GM23338 (cell line): ENCODE measurements at regions not wholly inside any gene's neighbourhood (a gene's known extent, or its start where the extent isn't known, plus 50 kb on each side); places are given as distances from the start of the nearest gene placed in this dataset.
"Not testable (repeated sequence)": the region's sequence is repeated elsewhere in the genome, so short reads cannot be mapped to it uniquely, and the experiment has no call there.

Experiments
- ATAC-seq: fragments of 200-7000 bp; cut with Tn5 transposase; 3 replicates; pipeline ENCODE4 v1.9.1; 2020
- DNase-seq: peaks from one replicate; pipeline ENCODE4 v3.0.0-alpha.2; 2015; ENCODE audit warnings: low spot score
- H2AFZ ChIP-seq: fragments of 200-600 bp; sonication (generic); 2 replicates; pipeline ENCODE4 v1.8.0; 2016; ENCODE audit warnings: antibody characterized with exemption, mild to moderate bottlenecking, moderate library complexity
- H3F3A ChIP-seq: fragments of 200-600 bp; sonication (generic); replicated peaks from 2 replicates; pipeline ENCODE4 v1.8.0; 2017; ENCODE audit warnings: antibody characterized with exemption, mixed run types, low read depth
- H3K27ac ChIP-seq: fragments of 200-600 bp; sonication (generic); 2 replicates; pipeline ENCODE4 v1.6.1; 2016; ENCODE audit warnings: low read depth
- H3K27me3 ChIP-seq: fragments of 200-600 bp; sonication (generic); 2 replicates; pipeline ENCODE4 v1.8.0; 2016; ENCODE audit warnings: mild to moderate bottlenecking, mixed run types, moderate library complexity; ENCODE audit not compliant: insufficient read depth
- H3K36me3 ChIP-seq: fragments of 200-600 bp; sonication (generic); 2 replicates; pipeline ENCODE4 v1.8.0; 2016; ENCODE audit warnings: mild to moderate bottlenecking; ENCODE audit not compliant: insufficient read depth
- H3K4me1 ChIP-seq: fragments of 200-600 bp; sonication (generic); 2 replicates; pipeline ENCODE4 v1.8.0; 2016; ENCODE audit warnings: mild to moderate bottlenecking, moderate library complexity; ENCODE audit not compliant: insufficient read depth
- H3K4me2 ChIP-seq: fragments of 200-600 bp; sonication (generic); 2 replicates; pipeline ENCODE4 v1.7.1; 2017; ENCODE audit warnings: mixed run types
- H3K4me3 ChIP-seq: fragments of 200-600 bp; sonication (generic); 2 replicates; pipeline ENCODE4 v1.6.1; 2016; ENCODE audit warnings: mixed run types
- H3K79me2 ChIP-seq: fragments of 200-600 bp; sonication (generic); replicated peaks from 2 replicates; pipeline ENCODE4 v1.8.0; 2017; ENCODE audit warnings: mild to moderate bottlenecking; ENCODE audit not compliant: insufficient read depth
- H3K9me2 ChIP-seq: fragments of 200-600 bp; sonication (generic); 2 replicates; pipeline ENCODE4 v1.8.0; 2017; ENCODE audit not compliant: insufficient read depth
- H4K20me1 ChIP-seq: fragments of 200-600 bp; sonication (generic); replicated peaks from 2 replicates; pipeline ENCODE4 v1.8.0; 2017; ENCODE audit warnings: mild to moderate bottlenecking; ENCODE audit not compliant: insufficient read depth
- H3K27ac Mint-ChIP-seq: 2 replicates; pipeline ENCODE4 v1.8.0; 2020; ENCODE audit warnings: inconsistent platforms, mild to moderate bottlenecking, moderate library complexity, mixed read lengths
- H3K27me3 Mint-ChIP-seq: 3 replicates; pipeline ENCODE4 v1.8.0; 2022; ENCODE audit warnings: low read depth, mild to moderate bottlenecking, moderate library complexity, mixed read lengths, inconsistent platforms; ENCODE audit not compliant: insufficient read depth, poor library complexity
- H3K36me3 Mint-ChIP-seq: 3 replicates; pipeline ENCODE4 v1.8.0; 2021; ENCODE audit warnings: low read depth, mild to moderate bottlenecking, inconsistent platforms, moderate library complexity, mixed read lengths
- H3K4me1 Mint-ChIP-seq: 3 replicates; pipeline ENCODE4 v1.8.0; 2020; ENCODE audit warnings: mild to moderate bottlenecking, inconsistent platforms, mixed read lengths
- H3K4me3 Mint-ChIP-seq: 3 replicates; pipeline ENCODE4 v1.8.0; 2021; ENCODE audit warnings: moderate library complexity, mild to moderate bottlenecking, inconsistent platforms, mixed read lengths
- H3K9me3 Mint-ChIP-seq: 3 replicates; pipeline ENCODE4 v1.8.0; 2020; ENCODE audit warnings: moderate library complexity, mild to moderate bottlenecking, inconsistent platforms, mixed read lengths
- CREB1 ChIP-seq: fragments of 250-450 bp; sonication (Bioruptor Pico); IDR thresholded peaks from 2 replicates; pipeline ENCODE4 v1.5.0; 2020; ENCODE audit warnings: low read depth, mild to moderate bottlenecking, moderate library complexity
- EZH2phosphoT487 ChIP-seq: fragments of 200-600 bp; sonication (generic); IDR thresholded peaks from one replicate; pipeline ENCODE4 v1.8.1; 2018; ENCODE audit warnings: antibody characterized with exemption; ENCODE audit not compliant: unreplicated experiment
- JUNB ChIP-seq: IDR thresholded peaks from one replicate; pipeline ENCODE4 v1.6.1; 2016; ENCODE audit warnings: antibody characterized with exemption; ENCODE audit not compliant: unreplicated experiment
- NANOG ChIP-seq: IDR thresholded peaks from 2 replicates; pipeline ENCODE4 v1.6.1; 2016; ENCODE audit warnings: antibody characterized with exemption, borderline replicate concordance
- POLR2AphosphoS5 ChIP-seq: IDR thresholded peaks from 2 replicates; pipeline ENCODE4 v1.6.1; 2016; ENCODE audit warnings: antibody characterized with exemption, low read depth
- STAT1 ChIP-seq: IDR thresholded peaks from one replicate; pipeline ENCODE4 v1.6.1; 2016; ENCODE audit warnings: antibody characterized with exemption; ENCODE audit not compliant: unreplicated experiment
- ZNF114 ChIP-seq: fragments of 250-450 bp; sonication (Bioruptor Pico); IDR thresholded peaks from 2 replicates; pipeline ENCODE4 v1.5.0; 2020; ENCODE audit warnings: mild to moderate bottlenecking, moderate library complexity
- TF ChIP-seq, protein P1 (sequence below), 2 experiments: fragments of 200-600 bp in 1 of 2; sonication (generic) in 1 of 2; conservative IDR thresholded peaks; 2 replicates each; pipeline versions ENCODE4 v1.5.1 to v1.6.1; 2016 to 2017; ENCODE audit warnings: antibody characterized with exemption in 2 of 2, low read depth in 2 of 2, mild to moderate bottlenecking in 2 of 2, moderate library complexity in 1 of 2
- TF ChIP-seq, protein P2 (sequence below): IDR thresholded peaks from one replicate; pipeline ENCODE4 v1.6.1; 2018; ENCODE audit warnings: antibody characterized with exemption; ENCODE audit not compliant: unreplicated experiment
- TF ChIP-seq, protein P3 (sequence below): IDR thresholded peaks from 2 replicates; pipeline ENCODE4 v1.6.1; 2016; ENCODE audit warnings: antibody characterized with exemption

DNA sequence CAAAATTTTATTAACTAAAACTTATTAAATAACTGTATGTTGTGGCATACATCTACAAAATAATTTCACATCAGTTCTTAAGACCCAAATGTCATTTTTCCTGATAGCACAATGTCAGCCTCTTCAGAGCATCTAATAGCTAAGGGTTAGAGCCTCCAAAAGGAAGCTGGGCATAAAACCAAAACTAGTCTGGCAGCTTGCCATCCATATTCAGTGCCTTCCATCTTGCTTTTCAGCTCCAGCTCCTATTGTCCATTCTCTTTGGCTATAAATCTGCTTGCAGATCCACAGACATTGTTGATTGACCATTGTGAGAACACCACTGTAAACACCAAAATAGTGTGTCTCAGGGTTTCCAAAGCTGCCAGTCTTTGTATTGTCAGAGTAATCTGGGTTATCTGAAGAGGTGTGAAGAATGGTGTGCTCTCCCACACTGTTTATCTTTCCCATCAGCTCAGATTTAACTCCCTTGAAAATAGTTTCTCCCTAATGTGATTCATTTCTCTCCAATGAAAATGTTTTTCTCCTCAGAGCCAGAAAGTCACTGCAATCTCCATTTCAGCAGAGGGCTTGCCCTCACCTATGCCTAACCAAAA lies 154.8 kb upstream of the KCNQ5 start:
- Mint-ChIP-seq H3K27me3 (no peaks in the 10 kb centered on the region), H3K9me3 (peaks cover 28% of the 10 kb centered on the region), H3K27ac (no peak overlapping the region), H3K4me3 (no peak overlapping the region), H3K4me1 (no peaks in the 10 kb centered on the region), H3K36me3 (peaks cover 8% of the 10 kb centered on the region; the same call in 2 of the 3 replicates)
- Histone ChIP-seq H4K20me1 (no peaks in the 10 kb centered on the region), H3K4me2 (no peak overlapping the region), H2AFZ (no peak overlapping the region), H3K4me1 (no peaks in the 10 kb centered on the region), H3K4me3 (no peak overlapping the region), H3K27me3 (no peaks in the 10 kb centered on the region), H3K9me2 (0 out of 2 replicates have a peak, but pooled peaks cover 4% of the 10 kb centered on the region), H3K36me3 (no peaks in the 10 kb centered on the region), H3K27ac (no peak overlapping the region), H3K79me2 (no peaks in the 10 kb centered on the region), H3F3A (no peaks in the 10 kb centered on the region)
- ATAC-seq (no peak), DNase-seq (no peak)
- TF ChIP-seq, protein P1, sequence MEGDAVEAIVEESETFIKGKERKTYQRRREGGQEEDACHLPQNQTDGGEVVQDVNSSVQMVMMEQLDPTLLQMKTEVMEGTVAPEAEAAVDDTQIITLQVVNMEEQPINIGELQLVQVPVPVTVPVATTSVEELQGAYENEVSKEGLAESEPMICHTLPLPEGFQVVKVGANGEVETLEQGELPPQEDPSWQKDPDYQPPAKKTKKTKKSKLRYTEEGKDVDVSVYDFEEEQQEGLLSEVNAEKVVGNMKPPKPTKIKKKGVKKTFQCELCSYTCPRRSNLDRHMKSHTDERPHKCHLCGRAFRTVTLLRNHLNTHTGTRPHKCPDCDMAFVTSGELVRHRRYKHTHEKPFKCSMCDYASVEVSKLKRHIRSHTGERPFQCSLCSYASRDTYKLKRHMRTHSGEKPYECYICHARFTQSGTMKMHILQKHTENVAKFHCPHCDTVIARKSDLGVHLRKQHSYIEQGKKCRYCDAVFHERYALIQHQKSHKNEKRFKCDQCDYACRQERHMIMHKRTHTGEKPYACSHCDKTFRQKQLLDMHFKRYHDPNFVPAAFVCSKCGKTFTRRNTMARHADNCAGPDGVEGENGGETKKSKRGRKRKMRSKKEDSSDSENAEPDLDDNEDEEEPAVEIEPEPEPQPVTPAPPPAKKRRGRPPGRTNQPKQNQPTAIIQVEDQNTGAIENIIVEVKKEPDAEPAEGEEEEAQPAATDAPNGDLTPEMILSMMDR (conservative IDR thresholded peaks at IDR 0.05; ENCODE audit: low read depth in 2 of 2) = no peak
- no peak for TF ChIP-seq ZNF114 (CRISPR knock-in tag)
- no peak for TF ChIP-seq NANOG
- TF ChIP-seq CREB1 = no peak
- TF ChIP-seq POLR2AphosphoS5 = no peak
- TF ChIP-seq, protein P2, sequence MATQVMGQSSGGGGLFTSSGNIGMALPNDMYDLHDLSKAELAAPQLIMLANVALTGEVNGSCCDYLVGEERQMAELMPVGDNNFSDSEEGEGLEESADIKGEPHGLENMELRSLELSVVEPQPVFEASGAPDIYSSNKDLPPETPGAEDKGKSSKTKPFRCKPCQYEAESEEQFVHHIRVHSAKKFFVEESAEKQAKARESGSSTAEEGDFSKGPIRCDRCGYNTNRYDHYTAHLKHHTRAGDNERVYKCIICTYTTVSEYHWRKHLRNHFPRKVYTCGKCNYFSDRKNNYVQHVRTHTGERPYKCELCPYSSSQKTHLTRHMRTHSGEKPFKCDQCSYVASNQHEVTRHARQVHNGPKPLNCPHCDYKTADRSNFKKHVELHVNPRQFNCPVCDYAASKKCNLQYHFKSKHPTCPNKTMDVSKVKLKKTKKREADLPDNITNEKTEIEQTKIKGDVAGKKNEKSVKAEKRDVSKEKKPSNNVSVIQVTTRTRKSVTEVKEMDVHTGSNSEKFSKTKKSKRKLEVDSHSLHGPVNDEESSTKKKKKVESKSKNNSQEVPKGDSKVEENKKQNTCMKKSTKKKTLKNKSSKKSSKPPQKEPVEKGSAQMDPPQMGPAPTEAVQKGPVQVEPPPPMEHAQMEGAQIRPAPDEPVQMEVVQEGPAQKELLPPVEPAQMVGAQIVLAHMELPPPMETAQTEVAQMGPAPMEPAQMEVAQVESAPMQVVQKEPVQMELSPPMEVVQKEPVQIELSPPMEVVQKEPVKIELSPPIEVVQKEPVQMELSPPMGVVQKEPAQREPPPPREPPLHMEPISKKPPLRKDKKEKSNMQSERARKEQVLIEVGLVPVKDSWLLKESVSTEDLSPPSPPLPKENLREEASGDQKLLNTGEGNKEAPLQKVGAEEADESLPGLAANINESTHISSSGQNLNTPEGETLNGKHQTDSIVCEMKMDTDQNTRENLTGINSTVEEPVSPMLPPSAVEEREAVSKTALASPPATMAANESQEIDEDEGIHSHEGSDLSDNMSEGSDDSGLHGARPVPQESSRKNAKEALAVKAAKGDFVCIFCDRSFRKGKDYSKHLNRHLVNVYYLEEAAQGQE = no peak
- TF ChIP-seq STAT1 = no peak
- TF ChIP-seq, protein P3, sequence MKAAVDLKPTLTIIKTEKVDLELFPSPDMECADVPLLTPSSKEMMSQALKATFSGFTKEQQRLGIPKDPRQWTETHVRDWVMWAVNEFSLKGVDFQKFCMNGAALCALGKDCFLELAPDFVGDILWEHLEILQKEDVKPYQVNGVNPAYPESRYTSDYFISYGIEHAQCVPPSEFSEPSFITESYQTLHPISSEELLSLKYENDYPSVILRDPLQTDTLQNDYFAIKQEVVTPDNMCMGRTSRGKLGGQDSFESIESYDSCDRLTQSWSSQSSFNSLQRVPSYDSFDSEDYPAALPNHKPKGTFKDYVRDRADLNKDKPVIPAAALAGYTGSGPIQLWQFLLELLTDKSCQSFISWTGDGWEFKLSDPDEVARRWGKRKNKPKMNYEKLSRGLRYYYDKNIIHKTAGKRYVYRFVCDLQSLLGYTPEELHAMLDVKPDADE = no peak
- no peak for TF ChIP-seq JUNB
- no peak for TF ChIP-seq EZH2phosphoT487

DNA sequence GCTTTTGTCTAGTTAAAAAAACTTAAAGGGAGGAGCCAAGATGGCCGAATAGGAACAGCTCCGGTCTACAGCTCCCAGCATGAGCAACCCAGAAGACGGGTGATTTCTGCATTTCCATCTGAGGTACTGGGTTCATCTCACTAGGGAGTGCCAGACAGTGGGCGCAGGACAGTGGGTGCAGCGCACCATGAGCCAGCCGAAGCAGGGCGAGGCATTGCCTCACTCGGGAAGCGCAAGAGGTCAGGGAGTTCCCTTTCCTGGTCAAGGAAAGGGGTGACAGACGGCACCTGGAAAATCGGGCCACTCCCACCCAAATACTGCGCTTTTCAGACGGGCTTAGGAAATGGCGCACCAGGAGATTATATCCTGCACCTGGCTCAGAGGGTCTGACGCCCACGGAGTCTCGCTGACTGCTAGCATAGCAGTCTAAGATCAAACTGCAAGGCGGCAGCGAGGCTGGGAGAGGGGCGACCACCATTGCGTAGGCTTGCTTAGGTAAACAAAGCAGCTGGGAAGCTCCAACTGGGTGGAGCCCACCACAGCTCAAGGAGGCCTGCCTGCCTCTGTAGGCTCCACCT lies 152.4 kb upstream of the KCNQ5 start:
- ATAC-seq, H3K4me3 ChIP-seq: not testable (repeated sequence)

More for the DNA sequence above, 152.4 kb upstream of the KCNQ5 start:
- H3K9me2 ChIP-seq, DNase-seq, H3F3A ChIP-seq, H3K27me3 ChIP-seq, H3K27me3 Mint-ChIP-seq, H3K36me3 ChIP-seq, H4K20me1 ChIP-seq, H2AFZ ChIP-seq, H3K4me1 ChIP-seq, H3K27ac ChIP-seq, H3K4me3 Mint-ChIP-seq, H3K36me3 Mint-ChIP-seq, H3K4me1 Mint-ChIP-seq, H3K4me2 ChIP-seq, H3K79me2 ChIP-seq, H3K27ac Mint-ChIP-seq: not testable (repeated sequence)
- peaks cover 28% of the 10 kb centered on the region for H3K9me3 Mint-ChIP-seq
